ENCODE measurements at regions not wholly inside any gene's neighbourhood (a gene's known extent, or its start where the extent isn't known, plus 50 kb on each side); places are given as distances from the start of the nearest gene placed in this dataset.

DNA sequence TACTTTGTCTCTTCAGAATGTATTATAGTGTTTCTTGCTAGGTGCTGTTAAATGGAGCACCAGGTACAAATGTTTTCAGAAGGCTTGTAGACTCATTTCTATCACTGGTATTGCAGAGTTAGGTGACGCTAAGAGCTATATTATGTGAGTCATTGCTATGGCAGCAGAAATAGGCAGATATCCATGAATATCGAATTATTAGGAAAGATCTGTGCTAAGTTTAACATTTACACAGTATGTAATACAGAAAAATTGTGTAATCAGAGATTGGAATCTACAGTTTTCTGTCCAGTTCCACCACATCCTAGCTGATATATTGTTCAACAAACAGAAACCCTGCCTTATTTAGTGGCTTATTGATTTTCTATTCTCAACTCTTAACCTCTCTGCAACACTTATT is 1025.5 kb downstream of the STIM2 start:
- intact Hi-C loops (cut with DNase I), result no loop called here
- Histone ChIP-seq H3K36me3 (no peaks in the 10 kb centered on the region), H3K9me3 (no peaks in the 10 kb centered on the region), H3K27me3 (no peaks in the 10 kb centered on the region), H3K4me3 (no peak overlapping the region), H3K4me1 (no peaks in the 10 kb centered on the region), H3K27ac (no peak overlapping the region)
- no peak for DNase-seq
- 63 to 68% methylated on average over 2 of the region's 2 CpGs for WGBS, 2 donors
- TF ChIP-seq CTCF (IDR thresholded peaks at IDR 0.05) (no peak), POLR2A (IDR thresholded peaks at IDR 0.05) (no peak)

GRCh38 chr4:27887646-27888045 is 1027.0 kb downstream of the STIM2 start:
- no peak for DNase-seq
- Histone ChIP-seq H3K9me3 (no peaks in the 10 kb centered on the region), H3K4me1 (no peaks in the 10 kb centered on the region), H3K4me3 (no peak overlapping the region), H3K27ac (no peak overlapping the region), H3K36me3 (no peaks in the 10 kb centered on the region), H3K27me3 (no peaks in the 10 kb centered on the region)
- intact Hi-C loops (cut with DNase I), result no loop called here
- TF ChIP-seq CTCF (IDR thresholded peaks at IDR 0.05), result no peak
- 82 to 87% methylated on average over 2 of the region's 2 CpGs for WGBS, 2 donors

GRCh38 chr4:27888505-27888904 is 1027.9 kb downstream of the STIM2 start:
- no peak overlapping the region for H3K4me3 ChIP-seq
- 36 to 40% methylated on average over 1 of the region's 1 CpG for WGBS, 2 donors
- H3K4me1 ChIP-seq, result no peaks in the 10 kb centered on the region
- no peak for DNase-seq
- no peaks in the 10 kb centered on the region for H3K27me3 ChIP-seq
- no peak for TF ChIP-seq CTCF (IDR thresholded peaks at IDR 0.05)
- no peak for TF ChIP-seq POLR2A (IDR thresholded peaks at IDR 0.05)
- no peak overlapping the region for H3K27ac ChIP-seq
- no peaks in the 10 kb centered on the region for H3K9me3 ChIP-seq
- intact Hi-C loops (cut with DNase I), result no loop called here
- H3K36me3 ChIP-seq, result no peaks in the 10 kb centered on the region

DNA sequence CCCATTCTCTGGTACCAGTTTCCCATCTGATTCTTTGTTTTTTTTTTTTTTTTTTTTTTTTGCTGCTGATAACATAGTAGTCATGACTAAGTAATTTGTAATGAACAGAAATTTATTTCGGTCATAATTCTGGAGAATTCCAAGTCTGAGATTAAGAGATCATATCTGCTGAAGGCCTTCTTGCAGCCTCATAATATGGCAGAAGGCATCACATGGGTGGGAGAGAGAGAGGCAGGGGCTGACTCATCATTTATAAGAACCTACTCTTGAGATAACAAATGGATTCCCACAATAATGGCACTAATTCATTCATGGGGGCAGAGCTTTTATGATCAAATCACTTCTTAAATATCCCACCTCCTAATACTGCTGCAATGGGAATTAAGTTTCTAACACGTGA is 1034.3 kb downstream of the STIM2 start:
- Histone ChIP-seq H3K4me1 (no peaks in the 10 kb centered on the region), H3K36me3 (no peaks in the 10 kb centered on the region), H3K27ac (no peak overlapping the region), H3K27me3 (no peaks in the 10 kb centered on the region), H3K9me3 (no peaks in the 10 kb centered on the region), H3K4me3 (no peak overlapping the region)
- intact Hi-C loops (cut with DNase I), result no loop called here
- TF ChIP-seq POLR2A (IDR thresholded peaks at IDR 0.05), result no peak
- TF ChIP-seq CTCF (IDR thresholded peaks at IDR 0.05), result no peak
- WGBS, 2 donors, result 60 to 80% methylated on average over 2 of the region's 2 CpGs
- DNase-seq, result no peak

GRCh38 chr4:27908356-27908755 is 1047.7 kb downstream of the STIM2 start:
- TF ChIP-seq CTCF (IDR thresholded peaks at IDR 0.05), result no peak
- no peak for TF ChIP-seq POLR2A (IDR thresholded peaks at IDR 0.05)
- intact Hi-C loops (cut with DNase I), result no loop called here
- Histone ChIP-seq H3K4me3 (no peak overlapping the region), H3K4me1 (no peaks in the 10 kb centered on the region), H3K27me3 (no peaks in the 10 kb centered on the region), H3K9me3 (no peaks in the 10 kb centered on the region), H3K36me3 (no peaks in the 10 kb centered on the region), H3K27ac (no peak overlapping the region)
- WGBS, 2 donors, result 74 to 77% methylated on average over 3 of the region's 3 CpGs
- DNase-seq, result no peak
